ENCODE measurements at regions not wholly inside any gene's neighbourhood (a gene's known extent, or its start where the extent isn't known, plus 50 kb on each side); places are given as distances from the start of the nearest gene placed in this dataset.
"Not testable (repeated sequence)": the region's sequence is repeated elsewhere in the genome, so short reads cannot be mapped to it uniquely, and the experiment has no call there.

DNA sequence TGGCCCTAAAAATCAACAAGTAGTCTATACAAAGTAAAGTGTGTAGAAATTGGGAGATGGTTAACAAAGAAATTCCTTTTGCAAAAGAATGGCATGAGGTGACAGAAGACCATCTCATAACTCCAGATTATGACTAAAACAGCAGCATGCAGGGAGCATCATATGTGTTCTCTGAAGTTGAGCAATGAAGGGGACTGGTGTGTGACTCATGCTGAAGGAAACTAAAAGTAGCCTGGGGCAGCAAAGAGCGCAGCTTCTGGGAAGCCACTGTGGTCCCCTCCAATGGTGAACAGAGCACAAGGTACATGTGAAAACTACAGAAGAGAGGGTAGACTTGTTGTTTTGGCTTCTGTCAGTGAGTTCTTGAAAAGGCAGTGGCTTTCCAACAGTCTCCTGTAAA lies 133.4 kb downstream of the MACC1 start:
- peak; percentile 63 to 69 for DNase-seq (ENCODE audit: low read depth in 2 of 2)
- H3K4me3 ChIP-seq (replicated peaks in 1 of 2; ENCODE audit: low read depth in 2 of 2, low read length in 2 of 2) = no peak overlapping the region
- no peak for TF ChIP-seq CTCF (IDR thresholded peaks at IDR 0.05; ENCODE audit: low read depth, low read length)

GRCh38 chr7:20079080-20079479 lies 138.1 kb downstream of the MACC1 start:
- H3K4me3 ChIP-seq (replicated peaks in 1 of 2; ENCODE audit: low read depth in 2 of 2, low read length in 2 of 2) = no peak overlapping the region
- no peak for TF ChIP-seq CTCF (IDR thresholded peaks at IDR 0.05; ENCODE audit: low read depth, low read length)
- no peak for DNase-seq (ENCODE audit: low read depth in 2 of 2)

GRCh38 chr7:20076835-20077234 lies 140.3 kb downstream of the MACC1 start:
- TF ChIP-seq CTCF (IDR thresholded peaks at IDR 0.05; ENCODE audit: low read depth, low read length) = no peak
- no peak overlapping the region for H3K4me3 ChIP-seq (replicated peaks in 1 of 2; ENCODE audit: low read depth in 2 of 2, low read length in 2 of 2)
- DNase-seq (ENCODE audit: low read depth in 2 of 2) = no peak

DNA sequence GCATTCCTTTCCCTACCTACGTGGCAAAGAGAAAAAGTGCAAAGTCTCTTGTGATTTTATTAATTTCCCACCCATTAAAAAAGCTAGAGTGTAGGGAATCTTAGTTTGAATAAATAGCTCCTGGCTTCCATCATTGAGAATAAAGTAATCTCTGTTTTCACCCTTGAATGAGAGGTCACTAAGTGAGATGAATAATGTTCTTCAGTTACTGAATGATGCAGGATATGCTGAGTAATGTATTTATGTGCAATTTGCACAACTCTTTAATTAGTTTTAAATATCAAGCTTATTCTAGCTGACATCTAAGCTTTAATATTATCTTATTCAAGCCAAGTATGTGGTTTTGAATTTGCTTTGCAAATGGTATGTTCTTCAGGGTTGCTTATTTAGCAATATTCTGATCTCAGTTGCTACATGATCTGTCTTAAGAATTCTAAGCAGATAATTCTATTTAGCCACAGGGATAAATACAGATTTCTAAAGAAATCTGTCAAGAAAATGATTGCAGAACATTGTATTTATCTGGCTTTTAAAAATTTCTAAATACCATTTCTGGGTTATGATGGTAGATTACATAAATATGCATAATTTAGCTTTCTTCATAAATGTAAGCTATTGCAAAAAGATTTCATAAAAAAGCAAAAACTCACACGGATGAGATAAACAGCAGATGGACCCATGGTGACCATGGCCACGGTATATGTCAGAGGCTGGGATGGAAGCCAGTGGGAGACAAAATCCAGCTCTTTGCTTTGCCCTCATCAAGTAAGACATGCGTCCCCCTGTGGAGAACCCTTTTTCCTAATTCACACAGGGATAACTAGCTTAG lies 141.0 kb downstream of the MACC1 start:
- TF ChIP-seq CTCF (IDR thresholded peaks at IDR 0.05; ENCODE audit: low read depth, low read length) = no peak
- DNase-seq (ENCODE audit: low read depth in 2 of 2) = peak in 1 of 2 donors; percentile 76
- no peak overlapping the region for H3K4me3 ChIP-seq (replicated peaks in 1 of 2; ENCODE audit: low read depth in 2 of 2, low read length in 2 of 2)

DNA sequence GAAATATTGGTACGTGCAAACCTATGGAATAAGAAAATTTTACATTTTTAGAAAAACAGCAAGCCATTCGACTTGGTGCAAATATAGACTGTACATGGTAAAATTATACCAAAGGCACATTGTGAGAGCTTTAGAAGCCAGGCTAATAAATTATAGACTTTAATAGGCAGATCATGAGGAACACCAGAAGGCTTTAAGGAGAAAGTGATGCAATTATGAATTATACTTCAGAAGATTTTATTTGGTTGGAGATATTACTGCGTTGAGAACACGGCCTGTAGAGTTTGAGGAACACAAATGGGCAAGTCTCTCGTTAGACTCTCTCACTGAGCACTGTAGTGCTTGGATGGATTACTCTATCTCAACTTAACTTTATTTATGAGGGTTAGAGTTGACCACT lies 141.7 kb downstream of the MACC1 start:
- TF ChIP-seq CTCF (IDR thresholded peaks at IDR 0.05; ENCODE audit: low read depth, low read length) = no peak
- DNase-seq (ENCODE audit: low read depth in 2 of 2) = no peak
- H3K4me3 ChIP-seq (replicated peaks in 1 of 2; ENCODE audit: low read depth in 2 of 2, low read length in 2 of 2) = no peak overlapping the region

GRCh38 chr7:20068004-20068403 lies 149.2 kb downstream of the MACC1 start:
- H3K4me3 ChIP-seq (replicated peaks in 1 of 2; ENCODE audit: low read depth in 2 of 2, low read length in 2 of 2); DNase-seq (ENCODE audit: low read depth in 2 of 2): not testable (repeated sequence)

- peak; percentile 32 to 70 for DNase-seq (ENCODE audit: low read depth in 2 of 2)
- TF ChIP-seq CTCF (IDR thresholded peaks at IDR 0.05; ENCODE audit: low read depth, low read length) = no peak
- no peak overlapping the region for H3K4me3 ChIP-seq (replicated peaks in 1 of 2; ENCODE audit: low read depth in 2 of 2, low read length in 2 of 2)
These were observed 152.0 kb downstream of the MACC1 start for GRCh38 chr7:20064974-20065862.

Data from cardiac fibroblast (primary cell).